ENCODE measurements at regions not wholly inside any gene's neighbourhood (a gene's known extent, or its start where the extent isn't known, plus 50 kb on each side); places are given as distances from the start of the nearest gene placed in this dataset.
"Not testable (repeated sequence)": the region's sequence is repeated elsewhere in the genome, so short reads cannot be mapped to it uniquely, and the experiment has no call there.

DNA sequence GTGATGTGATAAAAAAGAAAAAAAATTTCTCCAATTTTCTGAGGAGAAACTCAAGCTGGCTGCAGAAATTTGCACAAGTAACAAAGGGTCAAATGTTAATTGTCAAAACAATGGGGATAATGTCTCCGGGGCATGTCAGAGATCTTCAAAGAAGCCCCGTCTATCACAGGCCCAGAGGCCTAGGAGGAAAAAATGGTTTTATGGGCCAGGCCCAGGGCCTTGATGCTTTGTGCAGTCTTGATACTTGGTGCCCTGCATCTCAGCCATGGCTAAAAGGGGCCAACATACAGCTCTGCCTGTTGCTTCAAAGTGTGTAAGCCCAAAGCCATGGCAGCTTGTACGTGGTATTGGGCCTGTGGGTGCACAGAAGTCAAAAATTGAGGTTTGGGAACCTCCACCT, 961.0 kb downstream of the FAM133A start:
- TF ChIP-seq TAF1 (IDR thresholded peaks at IDR 0.05; ENCODE audit: borderline replicate concordance, low read depth, low read length) (no peak), POLR2AphosphoS5 (IDR thresholded peaks at IDR 0.05; ENCODE audit: low read depth, low read length) (no peak), POLR2A (IDR thresholded peaks at IDR 0.05; ENCODE audit: low read depth, low read length) (no peak)
- FAIRE-seq (no peak), DNase-seq (ENCODE audit: insufficient read length) (no peak)

DNA sequence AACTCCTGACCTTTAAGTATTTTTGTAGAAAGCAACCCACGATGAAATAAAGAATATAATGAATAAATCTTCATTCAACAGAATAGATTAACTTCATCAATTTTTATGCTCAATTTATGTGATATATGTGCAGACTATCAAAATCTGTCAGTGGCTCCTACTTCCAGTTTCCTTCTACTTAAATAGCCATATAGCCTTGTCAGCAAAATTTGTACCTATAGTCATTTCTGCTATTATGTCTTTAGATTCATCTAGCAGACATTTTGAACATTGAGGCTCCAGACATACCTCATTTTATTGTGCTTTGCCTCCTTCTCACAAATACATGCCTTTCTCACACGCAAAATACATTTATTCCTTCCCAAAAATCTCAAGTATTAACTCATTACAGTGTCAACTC, 971.7 kb downstream of the FAM133A start:
- FAIRE-seq, result no peak
- TF ChIP-seq POLR2A (IDR thresholded peaks at IDR 0.05; ENCODE audit: low read depth, low read length) (no peak), POLR2AphosphoS5 (IDR thresholded peaks at IDR 0.05; ENCODE audit: low read depth, low read length) (no peak), TAF1 (IDR thresholded peaks at IDR 0.05; ENCODE audit: borderline replicate concordance, low read depth, low read length) (no peak)

DNA sequence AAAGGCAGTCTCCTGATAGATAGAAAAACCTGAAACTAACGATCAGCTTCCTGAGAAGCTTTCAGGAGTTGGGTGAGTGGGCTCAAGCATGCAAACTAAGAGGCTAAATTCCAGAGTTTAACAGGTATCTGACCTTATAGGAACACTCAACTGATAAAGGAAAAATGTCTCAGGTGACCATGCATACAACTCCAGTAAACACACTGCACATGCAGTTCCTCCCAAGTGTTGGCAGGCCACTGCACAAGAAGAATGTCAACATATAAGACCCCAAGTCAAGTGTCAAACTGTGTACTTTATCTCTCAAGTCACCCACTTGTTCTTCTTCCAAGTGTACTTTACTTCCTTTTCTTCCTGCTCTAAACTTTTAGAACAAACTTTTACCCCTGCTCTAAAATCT, 981.2 kb downstream of the FAM133A start:
- no peak for TF ChIP-seq POLR2A (IDR thresholded peaks at IDR 0.05; ENCODE audit: low read depth, low read length)
- TF ChIP-seq TAF1 (IDR thresholded peaks at IDR 0.05; ENCODE audit: borderline replicate concordance, low read depth, low read length), result no peak
- no peak for TF ChIP-seq POLR2AphosphoS5 (IDR thresholded peaks at IDR 0.05; ENCODE audit: low read depth, low read length)
- DNase-seq (ENCODE audit: insufficient read length), result no peak
- FAIRE-seq, result no peak

More for the DNA sequence above, 971.7 kb downstream of the FAM133A start:
- DNase-seq (ENCODE audit: insufficient read length), result no peak

DNA sequence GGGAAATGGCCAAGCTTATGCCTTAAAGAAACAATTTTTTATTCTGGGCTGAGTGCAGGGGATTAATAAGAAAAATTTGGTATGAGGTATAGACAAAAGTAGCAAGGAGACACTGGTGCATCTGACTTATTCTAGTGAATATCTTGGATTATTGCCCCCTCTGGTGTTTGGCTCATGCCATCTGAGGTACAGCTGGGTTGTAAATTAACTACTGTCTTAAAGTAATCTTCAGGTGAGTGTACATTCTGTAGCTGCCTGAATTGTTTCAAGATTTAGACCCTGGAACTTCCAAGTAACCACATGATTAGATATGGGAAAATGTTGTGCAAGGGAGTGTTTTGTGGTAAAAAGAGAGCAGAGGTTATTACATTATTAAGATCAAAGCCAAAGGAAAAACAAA, 988.7 kb downstream of the FAM133A start:
- no peak for TF ChIP-seq TAF1 (IDR thresholded peaks at IDR 0.05; ENCODE audit: borderline replicate concordance, low read depth, low read length)
- TF ChIP-seq POLR2AphosphoS5 (IDR thresholded peaks at IDR 0.05; ENCODE audit: low read depth, low read length), result no peak
- no peak for TF ChIP-seq POLR2A (IDR thresholded peaks at IDR 0.05; ENCODE audit: low read depth, low read length)
- no peak for DNase-seq (ENCODE audit: insufficient read length)
- FAIRE-seq, result no peak

DNA sequence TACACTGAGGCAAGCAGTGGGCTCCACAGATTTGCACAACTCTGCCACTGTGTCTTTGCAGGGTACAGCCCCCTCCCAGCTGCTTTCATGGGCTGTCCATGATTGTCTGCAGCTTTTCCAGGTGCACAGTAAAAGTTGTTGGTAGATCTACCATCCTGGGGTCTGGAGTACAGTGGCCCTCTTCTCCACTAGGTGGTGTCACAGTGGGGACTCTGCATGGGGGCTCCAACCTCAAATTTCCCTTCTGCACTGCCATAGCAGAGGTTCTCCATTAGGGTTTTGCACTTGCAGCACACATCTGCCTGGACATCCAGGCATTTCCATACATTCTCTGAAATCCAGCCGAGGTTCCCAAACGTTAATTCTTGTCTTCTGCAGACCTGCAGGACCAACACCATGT, 1002.3 kb downstream of the FAM133A start:
- FAIRE-seq (no peak), DNase-seq (ENCODE audit: insufficient read length) (no peak)
- TF ChIP-seq POLR2A (IDR thresholded peaks at IDR 0.05; ENCODE audit: low read depth, low read length) (no peak), POLR2AphosphoS5 (IDR thresholded peaks at IDR 0.05; ENCODE audit: low read depth, low read length) (no peak), TAF1 (IDR thresholded peaks at IDR 0.05; ENCODE audit: borderline replicate concordance, low read depth, low read length) (no peak)

DNA sequence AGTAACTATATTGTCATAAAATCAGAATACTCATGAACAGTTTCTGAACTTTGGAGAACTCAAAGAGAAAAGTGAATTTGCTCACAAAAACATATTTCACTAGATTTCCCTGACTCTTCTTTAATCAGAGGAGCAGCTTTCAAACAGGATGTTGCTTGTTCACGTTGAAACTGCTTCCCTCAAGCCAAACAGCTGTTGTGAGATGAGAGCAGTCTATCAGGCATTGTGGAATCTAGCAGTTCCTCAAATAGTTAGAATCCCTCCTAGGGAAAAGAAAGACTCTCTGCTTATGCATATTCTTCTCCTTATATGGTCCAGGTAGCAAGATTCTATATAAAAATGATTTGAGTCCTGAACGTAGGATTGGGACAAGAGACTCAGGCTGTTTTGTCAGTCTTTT, 1012.1 kb downstream of the FAM133A start:
- no peak for FAIRE-seq

DNA sequence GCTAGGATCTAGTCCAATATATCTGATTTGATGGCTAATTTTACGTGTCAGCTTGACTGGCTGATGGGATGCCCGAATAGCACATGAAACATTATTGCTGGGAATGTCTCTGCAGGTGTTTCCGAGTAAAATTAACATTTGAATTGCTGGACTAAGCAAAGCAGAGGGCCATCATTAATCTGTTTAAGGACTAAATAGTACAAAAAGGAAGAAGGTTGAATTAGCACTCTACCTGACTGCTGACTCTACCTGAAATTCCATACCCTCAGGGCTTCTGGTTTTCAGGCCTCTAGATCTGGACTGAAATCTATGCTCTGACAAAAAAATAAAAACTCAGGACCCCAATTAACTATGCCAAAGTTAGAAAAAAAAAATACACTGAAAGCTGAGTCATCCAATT, 1021.9 kb downstream of the FAM133A start:
- TF ChIP-seq TAF1 (IDR thresholded peaks at IDR 0.05; ENCODE audit: borderline replicate concordance, low read depth, low read length) (no peak), POLR2AphosphoS5 (IDR thresholded peaks at IDR 0.05; ENCODE audit: low read depth, low read length) (no peak), POLR2A (IDR thresholded peaks at IDR 0.05; ENCODE audit: low read depth, low read length) (no peak)
- DNase-seq (ENCODE audit: insufficient read length) (no peak), FAIRE-seq (no peak)

More for the DNA sequence above, 1012.1 kb downstream of the FAM133A start:
- no peak for TF ChIP-seq TAF1 (IDR thresholded peaks at IDR 0.05; ENCODE audit: borderline replicate concordance, low read depth, low read length)
- no peak for TF ChIP-seq POLR2A (IDR thresholded peaks at IDR 0.05; ENCODE audit: low read depth, low read length)
- TF ChIP-seq POLR2AphosphoS5 (IDR thresholded peaks at IDR 0.05; ENCODE audit: low read depth, low read length), result no peak
- no peak for DNase-seq (ENCODE audit: insufficient read length)

DNA sequence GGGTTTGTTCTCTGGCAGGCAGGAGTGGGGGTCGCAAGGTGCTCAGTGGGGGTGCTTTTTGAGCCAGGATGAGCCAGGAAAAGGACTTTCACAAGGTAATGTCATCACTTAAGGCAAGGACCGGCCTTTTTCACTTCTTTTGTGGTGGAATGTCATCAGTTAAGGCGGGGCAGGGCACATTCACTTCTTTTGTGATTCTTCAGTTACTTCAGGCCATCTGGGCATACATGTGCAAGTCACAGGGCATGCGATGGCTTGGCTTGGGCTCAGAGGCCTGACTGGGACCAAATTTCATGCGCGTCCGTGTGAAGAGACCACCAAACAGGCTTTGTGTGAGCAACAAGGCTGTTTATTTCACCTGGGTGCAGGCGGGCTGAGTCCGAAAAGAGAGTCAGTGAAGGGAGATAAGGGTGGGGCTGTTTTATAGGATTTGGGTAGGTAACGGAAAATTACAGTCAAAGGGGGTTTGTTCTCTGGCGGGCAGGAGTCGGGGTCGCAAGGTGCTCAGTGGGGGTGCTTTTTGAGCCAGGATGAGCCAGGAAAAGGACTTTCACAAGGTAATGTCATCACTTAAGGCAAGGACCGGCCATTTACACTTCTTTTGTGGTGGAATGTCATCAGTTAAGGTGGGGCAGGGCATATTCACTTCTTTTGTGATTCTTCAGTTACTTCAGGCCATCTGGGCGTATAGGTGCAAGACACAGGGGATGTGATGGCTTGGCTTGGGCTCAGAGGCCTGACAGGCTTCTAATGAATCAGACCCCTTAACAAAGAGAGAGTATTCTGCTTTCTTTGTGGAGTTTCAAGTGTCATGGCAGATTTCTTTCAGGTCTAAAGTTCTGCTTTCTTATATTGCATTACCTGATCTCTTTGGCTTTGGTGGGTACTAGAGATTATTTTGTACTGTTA, 1030.6 kb downstream of the FAM133A start:
- DNase-seq (ENCODE audit: insufficient read length); FAIRE-seq: not testable (repeated sequence)

DNA sequence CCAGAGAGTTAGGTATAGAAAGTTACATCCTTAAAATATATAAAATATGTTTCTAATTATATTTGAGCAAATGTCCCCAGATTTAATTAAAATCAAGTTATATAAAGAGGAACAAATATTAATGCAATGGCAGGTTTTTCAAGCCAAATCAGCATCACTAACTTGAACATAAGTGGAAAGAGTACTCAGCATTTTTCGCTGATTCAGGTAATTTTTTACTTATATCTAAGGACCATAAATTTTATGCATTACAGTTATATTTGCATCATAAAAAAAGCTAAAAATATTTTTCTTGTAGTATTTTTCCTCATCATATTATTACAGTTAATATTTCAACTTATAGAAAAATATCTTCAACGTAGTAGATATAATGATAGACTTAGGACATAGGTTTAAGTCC, 1047.4 kb downstream of the FAM133A start:
- FAIRE-seq (no peak), DNase-seq (ENCODE audit: insufficient read length) (no peak)
- TF ChIP-seq POLR2A (IDR thresholded peaks at IDR 0.05; ENCODE audit: low read depth, low read length) (no peak), POLR2AphosphoS5 (IDR thresholded peaks at IDR 0.05; ENCODE audit: low read depth, low read length) (no peak), TAF1 (IDR thresholded peaks at IDR 0.05; ENCODE audit: borderline replicate concordance, low read depth, low read length) (no peak)

DNA sequence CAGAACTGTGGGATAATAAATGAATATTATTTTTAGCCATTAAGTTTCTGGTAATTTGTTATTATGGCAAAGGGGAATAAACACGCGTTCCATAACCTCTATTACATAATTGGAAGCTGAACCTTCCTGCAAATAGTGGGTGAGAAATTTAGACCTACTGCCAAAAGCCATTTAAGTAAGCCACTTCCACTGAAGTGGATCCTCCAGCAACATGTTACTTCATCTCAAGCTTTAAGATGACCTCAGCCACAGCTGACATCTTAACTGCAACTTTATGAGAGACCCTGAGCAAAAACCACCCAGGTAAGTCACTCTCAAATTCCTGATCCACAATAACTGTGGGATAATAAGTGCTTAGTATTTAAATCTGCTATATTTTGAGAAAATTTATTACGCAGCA, 1048.6 kb downstream of the FAM133A start:
- DNase-seq (ENCODE audit: insufficient read length) (no peak), FAIRE-seq (no peak)
- TF ChIP-seq TAF1 (IDR thresholded peaks at IDR 0.05; ENCODE audit: borderline replicate concordance, low read depth, low read length) (no peak), POLR2A (IDR thresholded peaks at IDR 0.05; ENCODE audit: low read depth, low read length) (no peak), POLR2AphosphoS5 (IDR thresholded peaks at IDR 0.05; ENCODE audit: low read depth, low read length) (no peak)

DNA sequence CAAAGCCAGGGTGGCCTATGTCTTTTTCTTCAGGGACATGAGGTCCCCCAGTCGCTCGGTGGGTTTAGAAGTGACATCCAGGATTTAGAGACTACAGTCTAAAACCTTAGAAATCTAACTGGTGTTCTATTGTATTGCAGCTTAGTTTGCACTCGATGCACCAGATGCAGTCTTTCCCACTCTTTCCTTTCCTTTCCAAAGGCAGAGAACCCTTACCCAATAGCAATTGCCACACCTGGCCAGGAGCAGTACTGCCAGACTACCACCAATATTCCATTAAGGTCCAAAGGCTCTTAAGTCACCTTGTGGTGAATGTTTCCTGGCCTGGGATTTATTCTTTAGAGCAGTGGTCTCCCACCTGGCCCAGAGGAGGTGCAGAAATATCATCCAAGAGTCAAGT, 1068.8 kb downstream of the FAM133A start:
- no peak for DNase-seq (ENCODE audit: insufficient read length)
- TF ChIP-seq TAF1 (IDR thresholded peaks at IDR 0.05; ENCODE audit: borderline replicate concordance, low read depth, low read length) (no peak), POLR2A (IDR thresholded peaks at IDR 0.05; ENCODE audit: low read depth, low read length) (no peak), POLR2AphosphoS5 (IDR thresholded peaks at IDR 0.05; ENCODE audit: low read depth, low read length) (no peak)
- no peak for FAIRE-seq

DNA sequence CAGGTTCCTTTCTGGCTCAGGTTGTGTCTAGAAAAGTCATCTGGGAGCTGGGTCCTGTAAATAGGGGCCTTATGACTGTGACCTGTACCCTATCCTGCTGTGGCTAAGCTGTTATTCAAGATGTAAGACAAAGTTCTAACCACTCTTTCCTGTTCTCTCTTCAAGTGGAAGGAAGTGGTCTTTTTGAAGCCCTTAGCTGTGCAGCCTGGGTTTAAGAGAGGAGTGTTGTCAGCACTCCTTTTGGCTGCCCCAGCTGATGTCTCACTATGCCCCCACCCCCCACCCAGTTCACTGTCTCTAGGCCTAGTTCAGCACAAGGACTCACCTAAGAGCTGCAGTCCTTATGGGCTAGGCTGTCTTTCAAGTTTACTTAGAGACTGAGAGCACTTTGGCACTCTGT, 1069.5 kb downstream of the FAM133A start:
- DNase-seq (ENCODE audit: insufficient read length) (no peak), FAIRE-seq (no peak)
- TF ChIP-seq POLR2A (IDR thresholded peaks at IDR 0.05; ENCODE audit: low read depth, low read length) (no peak), POLR2AphosphoS5 (IDR thresholded peaks at IDR 0.05; ENCODE audit: low read depth, low read length) (no peak), TAF1 (IDR thresholded peaks at IDR 0.05; ENCODE audit: borderline replicate concordance, low read depth, low read length) (no peak)

Measured in GM12892 (cell line).